Fibroblast of gingiva (primary cell): ENCODE measurements at regions not wholly inside any gene's neighbourhood (a gene's known extent, or its start where the extent isn't known, plus 50 kb on each side); places are given as distances from the start of the nearest gene placed in this dataset.
A peak's percentile ranks its signal among the peaks of the same experiment; 100 is the strongest.
"Not testable (repeated sequence)": the region's sequence is repeated elsewhere in the genome, so short reads cannot be mapped to it uniquely, and the experiment has no call there.

Source experiments
- DNase-seq: peaks from one replicate; pipeline ENCODE4 v3.0.0-alpha.2; 2011; ENCODE audit warnings: low read depth

DNA sequence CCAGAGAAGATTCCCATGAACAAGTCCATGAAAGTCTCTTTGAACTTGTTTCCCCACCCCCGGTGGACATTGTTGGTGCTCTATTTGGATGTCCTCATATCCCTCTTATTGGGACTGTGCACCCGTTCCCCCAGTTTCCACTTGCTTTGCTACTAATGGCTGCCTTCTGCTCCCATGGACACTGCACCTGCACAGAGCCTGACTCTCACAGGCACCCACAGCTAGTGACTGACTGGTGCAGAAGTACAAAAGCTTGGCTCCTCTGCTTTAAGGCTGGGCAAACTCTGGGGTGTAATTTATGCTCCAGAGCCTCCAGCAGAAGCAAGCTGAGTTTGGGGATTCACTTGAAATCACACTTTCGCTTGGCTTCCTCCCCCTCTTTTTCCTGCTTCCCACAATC lies 239.9 kb upstream of the BTBD3 start:
- DNase-seq: no peak

GRCh38 chr20:11682285-11682684 lies 235.4 kb upstream of the BTBD3 start:
- DNase-seq: no peak

GRCh38 chr20:11686195-11686594 lies 231.5 kb upstream of the BTBD3 start:
- DNase-seq: no peak

DNA sequence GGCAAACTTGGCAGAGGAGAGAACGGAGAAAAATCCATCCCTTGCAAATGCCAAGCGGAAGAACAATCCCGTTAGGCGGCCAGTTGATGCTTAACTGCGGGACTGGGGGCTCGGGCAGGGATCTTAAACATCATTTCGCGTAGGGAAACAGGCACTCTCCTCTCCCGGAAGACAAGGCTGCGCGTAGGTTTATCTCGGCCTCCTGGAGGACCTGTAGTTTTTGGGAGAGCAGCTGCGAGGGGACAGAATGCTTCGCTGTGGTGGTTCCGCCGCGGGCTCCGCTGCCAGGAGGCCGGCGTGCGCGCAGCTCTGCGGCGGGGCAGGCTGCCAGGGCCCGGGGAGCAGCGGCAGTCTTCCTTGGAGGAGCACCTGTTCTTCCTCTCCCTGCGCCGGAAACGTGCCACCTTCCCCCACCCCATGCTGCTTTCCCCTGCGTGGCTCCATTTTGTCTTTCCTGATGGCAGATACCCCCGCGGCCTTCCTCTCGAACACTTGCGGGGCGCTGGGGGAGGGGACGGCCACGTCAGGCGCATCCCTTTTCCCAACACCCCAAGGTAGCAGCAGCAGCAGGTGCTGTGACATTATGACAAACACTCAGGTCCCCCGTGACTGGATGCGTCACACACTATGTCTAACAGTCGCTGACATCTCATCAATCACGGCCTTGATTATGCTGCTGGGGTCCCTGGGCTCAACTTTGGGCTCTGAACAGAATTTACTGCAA lies 230.7 kb upstream of the BTBD3 start:
- DNase-seq: peak; percentile 3

DNA sequence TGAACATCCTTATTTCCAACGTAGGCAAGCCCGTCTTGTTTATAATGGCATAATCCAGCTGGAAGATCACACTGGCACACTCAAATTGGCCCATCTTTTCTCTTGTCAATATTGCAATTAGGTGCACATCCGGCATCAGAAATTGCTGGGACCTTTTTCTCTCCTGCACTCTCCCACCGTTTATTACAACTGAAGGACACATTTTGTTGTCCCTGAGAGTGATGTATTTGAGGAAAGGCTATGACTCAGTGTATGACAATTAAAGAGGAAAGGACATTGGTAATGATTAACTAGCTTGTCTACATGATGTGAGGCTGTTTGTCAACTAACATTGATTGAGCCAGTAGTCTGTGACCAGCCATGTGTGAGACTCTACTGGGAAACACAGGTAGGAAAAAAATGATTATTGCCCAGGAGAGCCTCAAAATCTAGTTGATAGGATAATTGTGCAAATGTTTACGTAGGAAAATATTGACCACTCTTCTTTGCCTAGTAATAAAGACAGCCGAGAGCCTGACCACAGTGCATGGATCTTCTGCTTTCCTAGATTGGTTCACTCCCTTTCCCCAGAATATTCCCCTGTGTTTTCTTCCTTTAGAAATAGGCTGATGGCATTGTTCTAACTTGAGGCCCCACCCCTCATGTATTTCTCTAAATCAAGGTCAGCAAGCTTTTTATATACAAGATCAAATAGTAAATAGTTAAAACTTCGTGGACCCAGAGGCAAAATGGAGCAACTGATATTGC lies 230.0 kb upstream of the BTBD3 start:
- no peak for DNase-seq

DNA sequence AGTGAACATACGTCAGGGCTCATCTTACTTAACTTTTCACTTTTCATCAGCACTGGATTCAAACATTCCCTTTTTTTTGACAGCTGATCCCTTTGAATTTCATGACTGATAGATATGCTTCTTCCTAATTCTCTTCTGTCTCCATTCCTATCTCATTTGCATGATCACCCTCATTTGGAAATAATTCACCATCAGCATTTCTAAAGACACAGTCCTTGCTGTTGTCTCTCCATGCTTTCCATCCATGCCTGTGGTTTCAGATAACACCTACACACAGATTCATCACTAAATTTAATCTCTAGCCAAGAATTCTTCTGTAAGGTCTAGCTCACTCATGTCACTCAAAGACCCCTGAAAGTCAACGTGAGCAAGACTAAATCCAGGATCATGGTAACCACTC lies 228.4 kb upstream of the BTBD3 start:
- no peak for DNase-seq

DNA sequence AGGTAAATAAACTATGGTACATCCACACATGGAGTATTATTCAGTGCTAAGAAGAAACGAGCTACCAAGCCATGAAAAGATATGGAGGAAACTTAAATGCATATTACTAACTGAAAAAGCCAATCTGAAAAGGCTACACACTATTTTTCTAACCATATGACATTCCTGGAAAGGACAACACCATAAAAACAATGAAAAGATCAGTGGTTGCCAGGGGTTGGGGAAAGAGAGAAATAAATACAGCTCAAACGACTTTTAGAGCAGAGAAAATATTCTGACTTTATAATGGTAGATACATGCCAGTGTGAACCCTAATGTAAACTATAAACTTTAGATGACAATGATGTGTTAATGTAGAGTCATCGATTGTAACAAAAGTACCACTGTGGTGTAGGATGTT lies 225.9 kb upstream of the BTBD3 start:
- no peak for DNase-seq

DNA sequence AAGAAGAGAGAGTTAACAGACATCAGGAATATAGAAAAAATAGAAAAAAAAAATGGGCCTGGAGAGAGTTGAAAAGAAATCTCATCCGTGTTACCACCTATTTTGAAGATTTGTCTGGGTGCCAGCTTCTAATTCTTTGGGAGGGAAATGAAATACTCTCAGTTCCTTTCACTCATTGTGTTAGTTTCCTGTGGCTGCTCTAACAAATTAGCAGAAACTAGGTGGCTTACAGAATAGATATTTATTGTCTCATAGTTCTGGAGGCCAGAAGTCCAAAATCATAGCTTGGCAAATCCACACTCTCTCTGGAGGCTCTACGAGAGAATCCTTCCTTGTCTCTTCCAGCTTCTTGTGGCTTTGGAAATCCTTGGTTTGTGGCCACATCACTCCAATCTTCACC lies 225.1 kb upstream of the BTBD3 start:
- no peak for DNase-seq

DNA sequence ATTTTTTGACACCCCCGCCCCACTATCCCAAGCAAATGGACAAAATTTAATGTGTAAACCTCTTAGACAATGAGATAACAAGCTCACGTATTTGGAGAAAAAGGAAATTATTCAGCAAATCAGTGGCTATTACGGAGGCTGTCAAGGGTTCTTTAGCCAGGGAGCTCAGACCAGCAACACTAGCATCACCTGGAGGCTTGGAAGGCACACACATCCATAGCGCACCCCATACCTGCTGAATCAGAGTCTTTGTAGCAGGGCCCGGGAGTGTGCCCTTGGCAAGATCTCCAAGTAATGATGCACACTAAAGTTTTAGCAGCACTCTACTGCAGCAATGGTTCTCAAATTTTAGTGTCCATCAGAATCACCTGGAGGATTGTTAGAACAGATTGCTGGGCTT lies 223.2 kb upstream of the BTBD3 start:
- DNase-seq: no peak

- DNase-seq: no peak
Observed at GRCh38 chr20:11697055-11697454, 220.6 kb upstream of the BTBD3 start.

DNA sequence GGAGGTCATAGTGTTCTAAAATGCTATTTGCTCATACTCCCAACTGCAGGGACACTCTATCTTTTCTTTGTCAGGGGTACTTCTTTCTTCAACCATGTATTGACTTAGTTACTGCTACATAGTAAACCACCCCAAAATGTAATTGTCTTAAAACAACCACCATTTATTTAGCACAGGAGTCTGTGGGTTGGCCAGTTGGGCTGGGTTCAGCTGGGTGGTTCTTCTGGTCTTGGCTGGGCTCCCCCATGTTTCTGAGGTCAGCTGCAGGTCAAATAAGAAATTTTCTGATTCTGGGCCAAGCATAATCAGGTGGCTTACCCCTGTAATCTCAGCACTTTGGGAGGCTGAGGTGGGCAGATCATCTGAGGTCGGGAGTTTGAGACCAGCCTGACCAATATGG lies 220.0 kb upstream of the BTBD3 start:
- no peak for DNase-seq

DNA sequence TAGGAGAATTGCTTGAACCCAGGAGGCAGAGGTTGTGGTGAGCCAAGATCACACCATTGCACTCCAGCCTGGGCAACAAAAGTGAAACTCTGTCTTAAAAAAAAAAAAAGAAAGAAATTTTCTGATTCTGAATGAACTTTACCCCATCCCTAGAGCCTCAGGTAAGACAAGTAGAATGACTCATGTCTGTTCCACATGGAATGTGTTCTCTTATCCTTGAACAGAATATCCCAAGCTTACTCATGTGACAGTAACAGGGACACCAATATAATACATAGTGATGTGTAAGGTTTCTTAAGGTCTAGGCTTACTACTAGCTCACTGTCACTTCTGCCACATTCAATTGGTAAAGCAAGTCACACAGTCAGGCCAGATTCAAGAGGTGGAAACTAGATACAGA lies 219.6 kb upstream of the BTBD3 start:
- no peak for DNase-seq

- no peak for DNase-seq
Observed at GRCh38 chr20:11700831-11701230, 216.9 kb upstream of the BTBD3 start.

GRCh38 chr20:11702721-11703518 lies 214.8 kb upstream of the BTBD3 start:
- no peak for DNase-seq

GRCh38 chr20:11705512-11705911 lies 212.2 kb upstream of the BTBD3 start:
- no peak for DNase-seq

DNA sequence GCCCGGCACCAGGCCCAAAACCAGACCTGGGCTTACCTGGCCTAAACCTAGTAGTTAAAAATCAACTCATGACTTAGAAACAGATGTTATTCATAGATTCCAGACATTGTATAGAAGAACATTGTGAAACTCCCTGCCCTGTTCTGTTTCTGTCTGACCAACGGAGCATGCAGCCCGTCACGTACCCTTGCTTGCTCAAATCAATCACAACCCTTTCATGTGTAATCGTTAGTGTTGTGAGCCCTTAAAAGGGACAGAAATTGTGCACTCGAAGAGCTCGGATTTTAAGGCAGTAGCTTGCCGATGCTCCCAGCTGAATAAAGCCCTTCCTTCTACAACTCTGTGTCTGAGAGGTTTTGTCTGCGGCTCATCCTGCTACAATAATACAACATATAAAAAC lies 209.5 kb upstream of the BTBD3 start:
- DNase-seq: not testable (repeated sequence)

DNA sequence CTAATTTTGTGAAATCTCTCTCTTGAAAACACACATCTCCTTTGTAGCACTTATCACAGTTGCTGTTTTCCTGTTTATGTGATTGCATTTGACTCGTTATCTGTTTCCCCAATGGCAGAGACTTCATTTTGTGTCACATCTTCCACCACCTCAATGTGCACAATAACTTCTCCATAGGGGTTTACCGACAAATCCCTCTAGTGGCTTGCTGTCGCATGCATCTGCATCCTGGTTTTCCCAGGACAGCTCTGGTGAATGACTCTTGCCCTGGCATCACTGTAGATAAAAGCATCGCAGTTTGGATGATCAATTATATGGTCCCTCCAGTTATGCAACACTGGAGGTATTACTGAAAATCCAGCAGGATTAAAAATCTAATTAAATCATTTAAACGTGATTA lies 206.5 kb upstream of the BTBD3 start:
- no peak for DNase-seq

- no peak for DNase-seq
Observed at GRCh38 chr20:11712639-11713160, 205.0 kb upstream of the BTBD3 start.

GRCh38 chr20:11714886-11715285 lies 202.8 kb upstream of the BTBD3 start:
- DNase-seq: no peak

- DNase-seq: peak; percentile 68
Observed at GRCh38 chr20:11716239-11716944, 201.3 kb upstream of the BTBD3 start.

DNA sequence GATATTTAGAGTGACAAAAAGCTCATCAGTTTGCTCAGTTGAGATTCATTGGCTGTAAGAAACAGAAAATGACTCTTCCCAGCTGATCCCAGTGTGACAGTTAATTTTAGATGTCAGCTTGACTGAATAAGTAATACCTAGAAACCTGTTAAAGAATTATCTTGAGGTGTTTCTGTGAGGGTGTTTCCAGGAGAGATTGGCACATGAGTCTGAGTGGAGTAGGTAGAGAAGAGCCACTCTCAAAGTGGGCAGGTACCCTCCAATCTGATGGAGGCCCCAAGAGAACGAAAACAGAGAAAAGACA lies 200.8 kb upstream of the BTBD3 start:
- DNase-seq: no peak

DNA sequence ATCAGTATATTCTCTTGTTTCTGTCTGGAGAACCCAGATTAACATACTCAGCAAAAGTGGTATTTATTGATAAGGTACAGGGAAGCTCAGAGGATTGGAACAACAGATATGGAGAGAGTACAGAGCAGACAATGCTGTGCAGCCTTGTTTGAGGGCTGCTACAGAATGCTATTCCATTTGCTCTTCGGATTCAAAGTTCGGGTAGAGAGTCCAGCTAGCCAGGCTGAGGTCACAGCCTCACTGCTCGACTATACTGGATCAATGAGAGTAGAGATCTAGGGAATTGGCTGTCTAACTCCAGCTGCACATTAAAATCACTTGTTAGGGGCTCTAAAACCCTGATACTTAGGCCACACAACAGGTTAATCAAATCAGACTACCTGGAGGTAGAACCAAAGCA lies 200.1 kb upstream of the BTBD3 start:
- no peak for DNase-seq
